ENCODE measurements at regions not wholly inside any gene's neighbourhood (a gene's known extent, or its start where the extent isn't known, plus 50 kb on each side); places are given as distances from the start of the nearest gene placed in this dataset.

DNA sequence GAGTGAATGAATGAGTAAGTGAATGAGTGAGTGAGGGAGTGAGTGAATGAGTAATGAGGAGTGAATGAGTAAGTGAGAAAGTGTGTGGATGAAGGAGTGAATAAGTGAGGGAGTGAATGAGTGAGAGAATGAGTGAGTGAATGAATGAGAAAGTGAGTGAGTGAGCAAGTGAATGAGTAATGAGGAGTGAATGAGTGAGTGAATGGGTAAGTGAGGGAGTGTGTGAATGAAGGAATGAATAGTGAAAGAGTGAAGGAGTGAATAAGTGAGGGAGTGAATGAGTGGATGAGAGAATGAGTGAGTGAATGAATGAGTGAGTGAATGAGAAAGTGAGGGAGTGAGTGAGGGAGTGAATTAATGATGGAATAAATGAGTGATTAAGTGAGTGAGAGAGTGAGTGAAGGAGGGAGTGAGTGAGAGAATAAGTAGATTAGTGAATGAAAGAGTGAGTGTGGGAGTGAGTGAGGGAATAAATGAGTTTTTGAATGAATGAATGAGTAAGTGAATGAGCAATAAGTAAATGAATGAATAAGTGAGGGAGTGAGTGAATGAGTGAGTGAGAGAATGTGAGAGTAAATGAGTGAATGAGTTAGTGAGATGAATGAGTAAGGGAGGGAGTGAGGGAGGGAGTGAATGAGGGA is 364.5 kb downstream of the ADGRD1 start:
- TF ChIP-seq POLR2A (IDR thresholded peaks at IDR 0.05): no peak
- TF ChIP-seq, protein P1, sequence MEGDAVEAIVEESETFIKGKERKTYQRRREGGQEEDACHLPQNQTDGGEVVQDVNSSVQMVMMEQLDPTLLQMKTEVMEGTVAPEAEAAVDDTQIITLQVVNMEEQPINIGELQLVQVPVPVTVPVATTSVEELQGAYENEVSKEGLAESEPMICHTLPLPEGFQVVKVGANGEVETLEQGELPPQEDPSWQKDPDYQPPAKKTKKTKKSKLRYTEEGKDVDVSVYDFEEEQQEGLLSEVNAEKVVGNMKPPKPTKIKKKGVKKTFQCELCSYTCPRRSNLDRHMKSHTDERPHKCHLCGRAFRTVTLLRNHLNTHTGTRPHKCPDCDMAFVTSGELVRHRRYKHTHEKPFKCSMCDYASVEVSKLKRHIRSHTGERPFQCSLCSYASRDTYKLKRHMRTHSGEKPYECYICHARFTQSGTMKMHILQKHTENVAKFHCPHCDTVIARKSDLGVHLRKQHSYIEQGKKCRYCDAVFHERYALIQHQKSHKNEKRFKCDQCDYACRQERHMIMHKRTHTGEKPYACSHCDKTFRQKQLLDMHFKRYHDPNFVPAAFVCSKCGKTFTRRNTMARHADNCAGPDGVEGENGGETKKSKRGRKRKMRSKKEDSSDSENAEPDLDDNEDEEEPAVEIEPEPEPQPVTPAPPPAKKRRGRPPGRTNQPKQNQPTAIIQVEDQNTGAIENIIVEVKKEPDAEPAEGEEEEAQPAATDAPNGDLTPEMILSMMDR (IDR thresholded peaks at IDR 0.05): no peak
